ENCODE measurements at regions not wholly inside any gene's neighbourhood (a gene's known extent, or its start where the extent isn't known, plus 50 kb on each side); places are given as distances from the start of the nearest gene placed in this dataset.
A peak's percentile ranks its signal among the peaks of the same experiment; 100 is the strongest.

DNA sequence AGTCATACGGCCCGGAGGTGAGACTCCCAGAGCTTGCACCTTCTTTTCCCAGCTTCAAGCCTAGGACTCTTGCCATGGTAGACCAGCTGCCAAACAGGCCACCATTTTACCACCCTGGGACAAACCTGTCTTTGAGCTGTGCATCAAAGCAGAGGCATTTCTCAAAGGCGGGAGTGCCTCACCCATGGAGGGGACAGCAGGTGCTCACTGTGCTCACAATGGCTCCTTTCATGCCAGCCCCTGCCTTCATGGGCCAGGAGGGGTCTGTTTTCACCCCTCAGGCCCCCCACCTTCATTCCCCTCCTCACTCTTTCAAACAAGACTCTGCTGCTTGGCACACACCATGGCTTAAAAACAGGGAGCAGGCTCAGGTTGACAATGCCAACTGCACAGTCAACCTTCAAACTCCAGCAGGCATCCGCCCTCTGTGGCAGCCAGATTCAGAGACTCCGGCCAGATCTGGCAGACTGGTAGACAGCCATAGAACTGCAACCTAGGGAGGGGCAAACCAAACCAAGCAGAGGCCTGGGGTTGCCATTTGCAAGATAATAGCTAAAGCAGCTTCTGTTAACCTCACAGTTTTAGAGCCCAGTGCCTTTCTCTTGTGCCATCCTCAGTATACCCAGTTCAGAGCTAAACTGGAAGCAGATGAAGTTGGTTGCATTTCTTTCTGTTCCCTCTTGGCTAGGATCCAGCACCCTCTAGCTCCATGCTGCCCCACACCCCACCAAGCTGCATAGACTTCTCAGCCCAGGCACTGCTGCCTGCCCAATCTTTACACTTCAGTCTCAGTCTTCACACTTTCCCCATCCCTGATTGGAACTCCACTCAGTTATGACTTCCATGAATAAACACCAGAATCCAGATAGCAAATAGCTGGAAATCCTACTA, 93.9 kb upstream of the SPATA13 start:
- intact Hi-C loops (cut with DNase I) = no loop called here
- no peak for ATAC-seq

GRCh38 chr13:24068472-24068871, 92.0 kb upstream of the SPATA13 start:
- DNase-seq (ENCODE audit: missing footprints) (no peak), ATAC-seq (no peak)
- intact Hi-C loops (cut with DNase I) = no loop called here

More for the DNA sequence above, 93.9 kb upstream of the SPATA13 start:
- no peak for DNase-seq (ENCODE audit: missing footprints)

GRCh38 chr13:24071016-24071415, 89.5 kb upstream of the SPATA13 start:
- DNase-seq (ENCODE audit: missing footprints) = no peak
- intact Hi-C loops (cut with DNase I) = no loop called here
- no peak for ATAC-seq

- no peak for ATAC-seq
- no peak for DNase-seq (ENCODE audit: missing footprints)
- intact Hi-C loops (cut with DNase I) = no loop called here
Observed at GRCh38 chr13:24071423-24072075, 89.0 kb upstream of the SPATA13 start.

GRCh38 chr13:24073657-24074056, 86.9 kb upstream of the SPATA13 start:
- intact Hi-C loops (cut with DNase I) = no loop called here
- DNase-seq (ENCODE audit: missing footprints) (no peak), ATAC-seq (no peak)

- DNase-seq (ENCODE audit: missing footprints) (no peak), ATAC-seq (no peak)
- intact Hi-C loops (cut with DNase I) = no loop called here
Observed at GRCh38 chr13:24074678-24075077, 85.8 kb upstream of the SPATA13 start.

DNA sequence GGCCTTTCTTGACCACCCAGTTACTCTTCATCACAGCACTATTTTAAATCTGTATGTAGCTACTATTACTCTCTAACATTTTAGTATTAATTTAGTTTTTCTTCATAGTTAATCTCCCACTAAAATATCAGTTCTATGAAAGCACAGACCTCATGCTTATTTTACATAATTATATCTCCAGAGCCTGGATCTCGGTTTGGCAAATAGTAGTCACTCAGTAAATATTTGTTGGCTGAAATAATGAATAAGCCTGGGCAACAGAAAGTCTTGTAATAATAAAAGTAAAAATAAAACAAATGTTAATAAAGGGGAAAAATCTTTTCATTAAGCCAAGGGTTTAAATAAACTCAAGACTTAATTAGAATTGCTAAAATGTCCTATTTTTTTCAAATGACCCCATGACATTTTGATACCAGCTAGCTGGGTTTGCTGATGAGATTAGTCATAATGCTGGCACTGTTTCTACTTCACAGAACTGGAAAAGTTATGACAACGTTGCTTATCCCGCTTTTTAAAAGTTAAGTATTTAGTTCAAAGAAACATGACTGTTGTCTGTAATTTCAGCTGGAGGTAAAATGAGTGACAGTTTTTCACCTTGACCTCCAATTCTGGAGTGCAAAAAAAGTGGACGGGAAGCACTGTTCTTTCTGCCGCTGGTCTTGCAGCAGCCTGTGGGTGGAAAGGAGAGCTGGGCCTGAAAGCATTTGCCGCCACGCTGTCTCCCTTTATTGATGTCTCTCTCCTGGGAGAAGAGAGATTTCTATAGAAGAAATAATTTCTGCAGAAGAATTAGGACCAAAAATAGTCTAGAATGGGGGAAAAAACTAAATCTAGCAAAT, 85.2 kb upstream of the SPATA13 start:
- no peak for DNase-seq (ENCODE audit: missing footprints)
- ATAC-seq = no peak
- intact Hi-C loops (cut with DNase I) = no loop called here

DNA sequence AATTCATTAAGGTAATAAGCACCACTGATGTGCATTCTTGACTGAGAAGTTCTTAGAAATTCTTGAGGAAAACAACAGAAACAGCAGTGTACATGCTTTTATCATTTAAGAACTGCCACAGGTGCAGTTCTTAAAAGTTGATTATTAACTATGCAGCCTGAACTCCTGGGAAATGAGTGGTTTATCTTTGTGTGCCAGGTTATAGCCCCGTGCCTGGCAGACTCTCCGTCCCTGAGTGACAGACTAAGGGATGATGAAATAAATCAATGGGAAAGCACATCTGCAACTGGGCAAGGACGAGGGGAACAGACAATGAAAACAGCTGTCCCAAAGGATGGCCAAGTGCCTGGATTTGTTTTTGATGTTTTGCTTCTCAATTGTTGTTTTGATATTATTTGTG, 84.4 kb upstream of the SPATA13 start:
- ATAC-seq (no peak), DNase-seq (ENCODE audit: missing footprints) (no peak)
- intact Hi-C loops (cut with DNase I) = no loop called here

DNA sequence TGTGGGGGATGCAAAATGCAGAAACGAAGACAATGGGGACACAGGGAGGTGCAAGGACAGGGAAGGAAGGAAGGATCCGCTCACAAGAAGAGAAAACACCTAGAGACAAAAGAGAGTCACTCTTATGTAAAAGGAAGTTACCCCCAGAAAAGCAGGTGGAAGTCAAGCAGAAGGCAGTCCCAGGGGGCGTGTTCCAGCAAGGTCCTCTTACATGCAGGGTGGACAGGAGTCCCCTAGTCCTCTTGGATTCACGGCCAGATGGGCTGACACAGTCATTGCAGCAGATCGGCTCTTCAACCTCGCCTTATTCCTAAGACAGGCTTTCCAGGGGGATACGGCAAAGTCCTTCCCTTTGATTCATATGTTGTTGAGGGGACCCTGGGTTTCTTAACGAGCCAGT, 83.9 kb upstream of the SPATA13 start:
- intact Hi-C loops (cut with DNase I) = no loop called here
- DNase-seq (ENCODE audit: missing footprints) (no peak), ATAC-seq (no peak)

DNA sequence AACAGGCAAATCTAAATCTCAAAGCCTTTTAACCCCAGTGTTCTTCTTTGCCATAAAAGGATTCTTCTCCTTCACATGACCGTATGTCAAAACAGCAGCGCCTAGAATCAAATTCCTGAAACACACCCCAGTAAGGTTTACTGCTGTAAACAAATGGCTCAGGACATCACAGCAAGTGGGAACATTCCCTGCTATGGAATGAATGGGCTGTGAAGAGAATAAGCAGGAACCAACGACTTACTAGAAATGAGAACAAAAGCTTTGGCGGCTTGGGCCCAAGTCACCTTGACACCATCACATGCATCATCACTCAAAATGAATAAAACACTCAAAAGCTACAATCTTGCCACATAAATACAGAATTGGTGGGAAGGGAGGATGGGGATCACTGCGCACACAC, 80.4 kb upstream of the SPATA13 start:
- intact Hi-C loops (cut with DNase I) = no loop called here
- ATAC-seq = no peak

GRCh38 chr13:24081387-24081786, 79.1 kb upstream of the SPATA13 start:
- intact Hi-C loops (cut with DNase I) = no loop called here
- ATAC-seq = no peak
- no peak for DNase-seq (ENCODE audit: missing footprints)

More for the DNA sequence above, 80.4 kb upstream of the SPATA13 start:
- no peak for DNase-seq (ENCODE audit: missing footprints)

- ATAC-seq (no peak), DNase-seq (ENCODE audit: missing footprints) (no peak)
- intact Hi-C loops (cut with DNase I) = no loop called here
Observed at GRCh38 chr13:24083141-24083540, 77.4 kb upstream of the SPATA13 start.

- intact Hi-C loops (cut with DNase I) = no loop called here
- ATAC-seq (no peak), DNase-seq (ENCODE audit: missing footprints) (no peak)
Observed at GRCh38 chr13:24083722-24084421, 76.6 kb upstream of the SPATA13 start.

DNA sequence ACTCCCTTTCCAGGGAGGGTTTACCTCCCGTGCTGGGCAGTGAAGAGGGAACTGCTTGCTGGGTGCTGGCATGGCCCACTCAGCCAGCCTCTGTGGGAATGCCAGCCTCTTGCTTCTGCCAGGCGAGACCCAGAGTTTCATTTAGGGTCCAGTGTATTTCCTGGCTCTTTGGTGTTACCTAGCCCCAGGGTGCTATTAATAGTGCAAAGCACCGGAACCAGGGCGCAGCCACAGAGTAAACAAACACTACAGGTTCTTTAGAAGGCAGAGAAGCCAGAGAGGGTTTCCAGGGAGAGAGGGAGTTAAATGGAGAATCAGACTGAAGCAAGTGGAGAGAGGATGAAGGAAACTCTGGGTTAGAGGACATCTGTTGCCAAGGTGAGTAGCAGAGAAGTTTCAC, 74.9 kb upstream of the SPATA13 start:
- intact Hi-C loops (cut with DNase I) = no loop called here
- no peak for ATAC-seq
- no peak for DNase-seq (ENCODE audit: missing footprints)

DNA sequence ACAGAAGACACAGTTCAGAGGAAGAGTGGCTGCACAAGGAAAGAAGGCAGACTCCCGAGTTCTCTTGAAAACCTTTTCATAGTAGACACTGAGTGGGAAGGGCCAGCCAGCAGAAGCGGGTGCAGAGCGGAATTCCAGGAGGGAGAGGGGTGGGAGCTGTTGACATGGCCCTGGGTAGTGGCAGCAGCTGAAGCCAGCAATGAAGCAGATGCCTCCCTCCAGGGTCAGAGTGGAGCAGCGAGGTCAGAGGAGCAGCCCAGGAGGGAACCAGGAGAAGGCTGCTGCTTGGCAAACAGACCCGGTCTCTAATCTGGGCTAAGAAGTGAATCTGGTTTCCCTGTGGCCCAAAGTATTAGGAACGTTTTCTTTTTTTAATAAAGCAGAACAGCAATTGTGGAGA, 73.9 kb upstream of the SPATA13 start:
- DNase-seq (ENCODE audit: missing footprints) (no peak), ATAC-seq (no peak)
- intact Hi-C loops (cut with DNase I) = no loop called here

DNA sequence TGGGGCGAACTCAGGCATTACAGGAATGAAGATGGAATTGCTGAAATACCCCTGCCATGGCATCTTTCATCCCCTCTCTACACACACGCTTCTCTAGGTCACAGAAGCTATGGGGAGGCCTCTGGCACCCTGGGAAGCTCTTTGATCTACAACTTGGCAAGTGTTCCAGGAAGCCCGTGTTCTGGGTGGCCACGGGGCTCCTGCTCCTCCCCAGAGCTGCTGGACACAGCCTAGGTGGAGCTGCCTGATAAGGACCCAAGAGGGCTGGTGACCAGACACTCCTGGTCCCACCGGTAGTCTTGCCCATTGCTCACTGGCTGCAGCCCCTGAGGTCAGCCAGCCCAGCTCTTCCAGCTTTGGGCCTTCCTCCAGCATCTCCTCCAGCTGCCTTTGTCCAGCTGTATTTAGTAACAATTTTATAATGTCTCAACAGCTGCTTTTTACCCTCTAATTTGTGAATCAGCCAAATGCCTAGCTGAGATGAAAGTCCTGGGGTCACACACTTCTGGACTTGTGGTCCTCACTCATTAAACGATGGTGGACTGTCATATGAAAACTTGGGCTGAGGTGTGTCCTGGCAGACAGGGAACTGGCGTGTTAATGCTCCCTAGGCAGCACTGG, 72.8 kb upstream of the SPATA13 start:
- intact Hi-C loops (cut with DNase I) = no loop called here
- ATAC-seq (peak; percentile 60), DNase-seq (ENCODE audit: missing footprints) (peak; percentile 71)

- no peak for ATAC-seq
- intact Hi-C loops (cut with DNase I) = no loop called here
- no peak for DNase-seq (ENCODE audit: missing footprints)
Observed at GRCh38 chr13:24090049-24090448, 70.5 kb upstream of the SPATA13 start.

- DNase-seq (ENCODE audit: missing footprints) = no peak
- no peak for ATAC-seq
- intact Hi-C loops (cut with DNase I) = no loop called here
Observed at GRCh38 chr13:24091080-24091479, 69.4 kb upstream of the SPATA13 start.

- DNase-seq (ENCODE audit: missing footprints) (no peak), ATAC-seq (no peak)
- intact Hi-C loops (cut with DNase I) = no loop called here
Observed at GRCh38 chr13:24092108-24092507, 68.4 kb upstream of the SPATA13 start.
